ENCODE measurements at regions not wholly inside any gene's neighbourhood (a gene's known extent, or its start where the extent isn't known, plus 50 kb on each side); places are given as distances from the start of the nearest gene placed in this dataset.
"Not testable (repeated sequence)": the region's sequence is repeated elsewhere in the genome, so short reads cannot be mapped to it uniquely, and the experiment has no call there.

DNA sequence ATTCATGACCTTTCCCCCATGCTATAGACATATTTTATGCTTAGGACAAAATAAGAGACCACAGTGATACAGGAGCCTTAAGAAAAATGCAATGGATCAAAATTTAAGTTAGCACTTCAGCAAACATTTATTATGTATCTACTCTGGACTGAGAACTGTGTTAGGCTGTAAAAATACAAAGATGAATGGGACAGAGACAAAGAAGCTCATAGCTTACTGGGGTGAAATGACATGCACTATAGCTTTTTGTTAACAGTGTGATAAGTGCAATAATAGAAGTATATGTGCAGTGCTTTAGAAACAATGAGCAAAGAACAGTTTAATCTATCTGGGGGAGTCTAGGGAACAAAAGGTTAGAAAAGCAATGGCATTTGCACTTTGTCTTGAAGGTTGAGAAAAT lies 1543.1 kb downstream of the FAM181B start:
- H3K4me1 ChIP-seq: peaks cover 5% of the 10 kb centered on the region
- TF ChIP-seq, protein P1, sequence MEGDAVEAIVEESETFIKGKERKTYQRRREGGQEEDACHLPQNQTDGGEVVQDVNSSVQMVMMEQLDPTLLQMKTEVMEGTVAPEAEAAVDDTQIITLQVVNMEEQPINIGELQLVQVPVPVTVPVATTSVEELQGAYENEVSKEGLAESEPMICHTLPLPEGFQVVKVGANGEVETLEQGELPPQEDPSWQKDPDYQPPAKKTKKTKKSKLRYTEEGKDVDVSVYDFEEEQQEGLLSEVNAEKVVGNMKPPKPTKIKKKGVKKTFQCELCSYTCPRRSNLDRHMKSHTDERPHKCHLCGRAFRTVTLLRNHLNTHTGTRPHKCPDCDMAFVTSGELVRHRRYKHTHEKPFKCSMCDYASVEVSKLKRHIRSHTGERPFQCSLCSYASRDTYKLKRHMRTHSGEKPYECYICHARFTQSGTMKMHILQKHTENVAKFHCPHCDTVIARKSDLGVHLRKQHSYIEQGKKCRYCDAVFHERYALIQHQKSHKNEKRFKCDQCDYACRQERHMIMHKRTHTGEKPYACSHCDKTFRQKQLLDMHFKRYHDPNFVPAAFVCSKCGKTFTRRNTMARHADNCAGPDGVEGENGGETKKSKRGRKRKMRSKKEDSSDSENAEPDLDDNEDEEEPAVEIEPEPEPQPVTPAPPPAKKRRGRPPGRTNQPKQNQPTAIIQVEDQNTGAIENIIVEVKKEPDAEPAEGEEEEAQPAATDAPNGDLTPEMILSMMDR (IDR thresholded peaks at IDR 0.05): no peak
- TF ChIP-seq POLR2A (IDR thresholded peaks at IDR 0.05): no peak
- H3K27ac ChIP-seq: no peak overlapping the region
- intact Hi-C loops (cut with DNase I; ENCODE audit: low total_unique reads): no loop called here
- no peak overlapping the region for H3K4me3 ChIP-seq
- no peaks in the 10 kb centered on the region for H3K36me3 ChIP-seq (ENCODE audit: low read depth, missing control alignments)
- H3K9me3 ChIP-seq: no peaks in the 10 kb centered on the region
- no peak for DNase-seq
- H3K27me3 ChIP-seq: no peaks in the 10 kb centered on the region

GRCh38 chr11:81187033-81187432 lies 1546.6 kb downstream of the FAM181B start:
- not testable (repeated sequence) for H3K9me3 ChIP-seq, H3K27me3 ChIP-seq
- WGBS, 2 donors: 59 to 68% methylated on average over 7 of the region's 7 CpGs

DNA sequence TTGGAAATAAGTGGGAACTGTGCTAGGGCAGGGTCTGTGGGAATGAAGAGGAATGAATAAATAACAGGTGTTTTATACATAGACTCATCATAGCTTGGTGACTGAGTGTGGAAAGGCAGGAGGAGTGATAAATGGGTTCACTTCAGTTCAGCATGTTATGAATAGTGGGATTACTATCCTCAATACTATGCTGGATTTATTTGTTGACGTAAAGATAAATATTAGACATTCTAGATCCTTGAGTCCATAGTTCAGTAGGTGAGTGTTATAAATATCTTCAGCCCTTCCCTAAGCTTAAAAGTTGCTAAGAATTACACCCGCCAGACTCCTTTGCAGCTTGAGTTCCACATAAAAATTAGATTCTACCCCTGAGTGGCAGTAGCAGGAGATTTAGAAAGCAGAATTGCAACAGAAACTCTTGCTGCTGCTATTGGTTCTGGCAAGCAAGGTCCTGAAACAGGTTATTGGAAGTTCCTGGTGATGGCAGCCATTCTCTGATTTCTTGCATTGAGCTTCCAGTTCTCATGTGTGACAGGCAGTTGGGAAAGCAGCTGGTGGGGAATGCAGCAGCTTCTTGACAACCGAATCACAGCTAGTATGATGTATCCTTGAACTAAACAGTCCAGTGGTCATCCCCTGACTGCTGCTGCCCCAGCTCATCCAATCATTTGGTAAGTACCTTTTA lies 1558.9 kb downstream of the FAM181B start:
- intact Hi-C loops (cut with DNase I; ENCODE audit: low total_unique reads): no loop called here
- no peak for DNase-seq
- WGBS, 2 donors: 85 to 92% methylated on average over 3 of the region's 3 CpGs

More at GRCh38 chr11:81187033-81187432, 1546.6 kb downstream of the FAM181B start:
- H3K36me3 ChIP-seq (ENCODE audit: low read depth, missing control alignments); DNase-seq; H3K4me3 ChIP-seq; H3K4me1 ChIP-seq; intact Hi-C loops (cut with DNase I; ENCODE audit: low total_unique reads); H3K27ac ChIP-seq: not testable (repeated sequence)

GRCh38 chr11:81165164-81165563 lies 1568.5 kb downstream of the FAM181B start:
- TF ChIP-seq POLR2A (IDR thresholded peaks at IDR 0.05): no peak
- TF ChIP-seq, protein P1 (IDR thresholded peaks at IDR 0.05): no peak
- Histone ChIP-seq H3K4me3 (no peak overlapping the region), H3K27ac (no peak overlapping the region), H3K4me1 (no peaks in the 10 kb centered on the region), H3K9me3 (no peaks in the 10 kb centered on the region), H3K36me3 (ENCODE audit: low read depth, missing control alignments) (no peaks in the 10 kb centered on the region), H3K27me3 (no peaks in the 10 kb centered on the region)
- intact Hi-C loops (cut with DNase I; ENCODE audit: low total_unique reads): no loop called here
- 67 to 84% methylated on average over 1 of the region's 1 CpG for WGBS, 2 donors
- DNase-seq: no peak

More for the DNA sequence above, 1558.9 kb downstream of the FAM181B start:
- Histone ChIP-seq H3K36me3 (ENCODE audit: low read depth, missing control alignments) (no peaks in the 10 kb centered on the region), H3K27ac (no peak overlapping the region), H3K9me3 (no peaks in the 10 kb centered on the region), H3K4me1 (no peaks in the 10 kb centered on the region), H3K4me3 (no peak overlapping the region), H3K27me3 (no peaks in the 10 kb centered on the region)
- TF ChIP-seq, protein P1 (IDR thresholded peaks at IDR 0.05): no peak
- TF ChIP-seq POLR2A (IDR thresholded peaks at IDR 0.05): no peak

GRCh38 chr11:81159900-81160299 lies 1573.8 kb downstream of the FAM181B start:
- H3K4me1 ChIP-seq: no peaks in the 10 kb centered on the region
- H3K27ac ChIP-seq: no peak overlapping the region
- TF ChIP-seq, protein P1 (IDR thresholded peaks at IDR 0.05): no peak
- TF ChIP-seq POLR2A (IDR thresholded peaks at IDR 0.05): no peak
- intact Hi-C loops (cut with DNase I; ENCODE audit: low total_unique reads): no loop called here
- no peaks in the 10 kb centered on the region for H3K27me3 ChIP-seq
- H3K4me3 ChIP-seq: no peak overlapping the region
- no peaks in the 10 kb centered on the region for H3K36me3 ChIP-seq (ENCODE audit: low read depth, missing control alignments)
- DNase-seq: no peak
- no peaks in the 10 kb centered on the region for H3K9me3 ChIP-seq
- 83 to 93% methylated on average over 3 of the region's 3 CpGs for WGBS, 2 donors
